RWPE2 (cell line): ENCODE measurements at regions not wholly inside any gene's neighbourhood (a gene's known extent, or its start where the extent isn't known, plus 50 kb on each side); places are given as distances from the start of the nearest gene placed in this dataset.
A peak's percentile ranks its signal among the peaks of the same experiment; 100 is the strongest.

ENCODE experiments used
- ATAC-seq: fragments of 200-7000 bp; cut with Tn5 transposase; 3 replicates; pipeline ENCODE4 v1.9.1; 2021; ENCODE audit warnings: low read depth
- DNase-seq: peaks from one replicate; pipeline ENCODE4 v3.0.0-alpha.2; 2020; ENCODE audit warnings: low spot score
- H3K27ac ChIP-seq: fragments of 450-650 bp; 2 replicates; pipeline ENCODE4 v1.5.1; 2017; ENCODE audit warnings: mild to moderate bottlenecking; ENCODE audit not compliant: poor library complexity, severe bottlenecking
- H3K27me3 ChIP-seq: fragments of 250-450 bp; sonication (Bioruptor Pico); 2 replicates; pipeline ENCODE4 v1.5.1; 2021; ENCODE audit warnings: mild to moderate bottlenecking, moderate library complexity; ENCODE audit not compliant: insufficient read depth, poor library complexity, severe bottlenecking
- H3K36me3 ChIP-seq: fragments of 250-450 bp; sonication (Bioruptor Pico); 2 replicates; pipeline ENCODE4 v1.5.1; 2020; ENCODE audit warnings: low read depth, mild to moderate bottlenecking, moderate library complexity
- H3K4me1 ChIP-seq: fragments of 250-450 bp; sonication (Bioruptor Pico); 2 replicates; pipeline ENCODE4 v1.5.1; 2021; ENCODE audit warnings: mild to moderate bottlenecking, moderate library complexity; ENCODE audit not compliant: insufficient read depth, poor library complexity, severe bottlenecking
- H3K4me3 ChIP-seq: fragments of 250-450 bp; sonication (Bioruptor Pico); 2 replicates; pipeline ENCODE4 v1.5.1; 2021; ENCODE audit warnings: mild to moderate bottlenecking, moderate library complexity; ENCODE audit not compliant: severe bottlenecking
- H3K9me3 ChIP-seq: fragments of 250-450 bp; sonication (Bioruptor Pico); 2 replicates; pipeline ENCODE4 v1.5.1; 2021; ENCODE audit warnings: mild to moderate bottlenecking, moderate library complexity; ENCODE audit not compliant: severe bottlenecking
- CTCF ChIP-seq: fragments of 450-650 bp; IDR thresholded peaks from one replicate; pipeline ENCODE4 v1.5.1; 2017; ENCODE audit warnings: mild to moderate bottlenecking, moderate library complexity; ENCODE audit not compliant: poor library complexity, severe bottlenecking

GRCh38 chr17:79220201-79220712, 145.6 kb downstream of the ENGASE start:
- no peak overlapping the region for H3K4me3 ChIP-seq

GRCh38 chr17:79219208-79219935, 144.7 kb downstream of the ENGASE start:
- no peak for TF ChIP-seq CTCF
- H3K4me1 ChIP-seq, result no peaks in the 10 kb centered on the region
- no peak for ATAC-seq
- no peaks in the 10 kb centered on the region for H3K9me3 ChIP-seq
- no peak for DNase-seq
- no peaks in the 10 kb centered on the region for H3K36me3 ChIP-seq
- no peak overlapping the region for H3K4me3 ChIP-seq
- H3K27ac ChIP-seq, result no peak overlapping the region
- H3K27me3 ChIP-seq, result peaks cover 11% of the 10 kb centered on the region

More at GRCh38 chr17:79220201-79220712, 145.6 kb downstream of the ENGASE start:
- DNase-seq (peak; percentile 45), ATAC-seq (no peak)
- Histone ChIP-seq H3K27me3 (peaks cover 2% of the 10 kb centered on the region), H3K27ac (no peak overlapping the region), H3K4me1 (no peaks in the 10 kb centered on the region), H3K36me3 (no peaks in the 10 kb centered on the region), H3K9me3 (no peaks in the 10 kb centered on the region)
- no peak for TF ChIP-seq CTCF

GRCh38 chr17:79218825-79219200, 144.2 kb downstream of the ENGASE start:
- ATAC-seq (no peak; the same call in 2 of the 3 replicates), DNase-seq (no peak)
- TF ChIP-seq CTCF, result no peak
- Histone ChIP-seq H3K4me3 (no peak overlapping the region), H3K9me3 (no peaks in the 10 kb centered on the region), H3K36me3 (no peaks in the 10 kb centered on the region), H3K4me1 (no peaks in the 10 kb centered on the region), H3K27me3 (peaks cover 12% of the 10 kb centered on the region), H3K27ac (no peak overlapping the region)

- Histone ChIP-seq H3K9me3 (no peaks in the 10 kb centered on the region), H3K27ac (no peak overlapping the region), H3K36me3 (no peaks in the 10 kb centered on the region), H3K27me3 (peaks cover 12% of the 10 kb centered on the region), H3K4me3 (no peak overlapping the region), H3K4me1 (no peaks in the 10 kb centered on the region)
- no peak for TF ChIP-seq CTCF
- DNase-seq, result no peak
- ATAC-seq, result no peak
Measured at GRCh38 chr17:79218175-79218824, 143.7 kb downstream of the ENGASE start.
